ENCODE measurements at regions not wholly inside any gene's neighbourhood (a gene's known extent, or its start where the extent isn't known, plus 50 kb on each side); places are given as distances from the start of the nearest gene placed in this dataset.

DNA sequence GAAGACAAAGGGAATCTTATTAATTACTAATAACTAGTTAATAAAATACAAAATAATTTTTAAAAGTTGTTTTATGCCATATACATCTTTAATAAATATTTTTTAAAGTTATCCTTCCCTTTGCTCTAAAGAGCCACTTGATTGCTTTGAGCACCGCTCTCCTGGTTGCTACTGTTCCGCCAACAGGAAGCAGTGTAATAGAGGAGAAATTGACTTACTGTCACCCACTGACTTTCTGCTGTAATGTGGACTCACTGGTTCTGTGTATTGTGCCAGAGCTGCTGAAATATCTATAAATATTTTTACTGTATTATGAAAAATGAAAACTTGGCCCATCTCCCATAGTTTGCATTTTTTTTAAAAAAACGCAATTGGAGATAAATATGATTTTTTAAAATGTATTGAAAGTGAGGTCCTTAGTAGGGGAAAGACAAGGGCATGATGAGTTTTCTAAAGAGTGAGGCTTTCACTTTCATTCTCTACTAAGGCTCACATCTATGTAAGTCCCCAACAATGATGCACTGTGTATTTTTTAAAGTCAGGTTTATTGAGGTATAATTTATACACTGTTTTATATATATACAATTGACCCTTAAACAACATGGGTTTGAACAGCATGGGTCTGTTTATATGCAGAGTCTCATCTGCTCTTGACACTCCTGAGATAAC lies 100.5 kb downstream of the NPY start:
- TF ChIP-seq, protein P1, sequence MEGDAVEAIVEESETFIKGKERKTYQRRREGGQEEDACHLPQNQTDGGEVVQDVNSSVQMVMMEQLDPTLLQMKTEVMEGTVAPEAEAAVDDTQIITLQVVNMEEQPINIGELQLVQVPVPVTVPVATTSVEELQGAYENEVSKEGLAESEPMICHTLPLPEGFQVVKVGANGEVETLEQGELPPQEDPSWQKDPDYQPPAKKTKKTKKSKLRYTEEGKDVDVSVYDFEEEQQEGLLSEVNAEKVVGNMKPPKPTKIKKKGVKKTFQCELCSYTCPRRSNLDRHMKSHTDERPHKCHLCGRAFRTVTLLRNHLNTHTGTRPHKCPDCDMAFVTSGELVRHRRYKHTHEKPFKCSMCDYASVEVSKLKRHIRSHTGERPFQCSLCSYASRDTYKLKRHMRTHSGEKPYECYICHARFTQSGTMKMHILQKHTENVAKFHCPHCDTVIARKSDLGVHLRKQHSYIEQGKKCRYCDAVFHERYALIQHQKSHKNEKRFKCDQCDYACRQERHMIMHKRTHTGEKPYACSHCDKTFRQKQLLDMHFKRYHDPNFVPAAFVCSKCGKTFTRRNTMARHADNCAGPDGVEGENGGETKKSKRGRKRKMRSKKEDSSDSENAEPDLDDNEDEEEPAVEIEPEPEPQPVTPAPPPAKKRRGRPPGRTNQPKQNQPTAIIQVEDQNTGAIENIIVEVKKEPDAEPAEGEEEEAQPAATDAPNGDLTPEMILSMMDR (optimal IDR thresholded peaks at IDR 0.05 in 1 of 3, IDR thresholded peaks at IDR 0.05 in 1 of 3, conservative IDR thresholded peaks at IDR 0.05 in 1 of 3; ENCODE audit: extremely low read depth in 1 of 3, insufficient read depth in 2 of 3, low read length in 3 of 3): no peak
- no peak for TF ChIP-seq EZH2 (IDR thresholded peaks at IDR 0.05; ENCODE audit: low read length)

Data from keratinocyte (primary cell).